ENCODE measurements at regions not wholly inside any gene's neighbourhood (a gene's known extent, or its start where the extent isn't known, plus 50 kb on each side); places are given as distances from the start of the nearest gene placed in this dataset.

DNA sequence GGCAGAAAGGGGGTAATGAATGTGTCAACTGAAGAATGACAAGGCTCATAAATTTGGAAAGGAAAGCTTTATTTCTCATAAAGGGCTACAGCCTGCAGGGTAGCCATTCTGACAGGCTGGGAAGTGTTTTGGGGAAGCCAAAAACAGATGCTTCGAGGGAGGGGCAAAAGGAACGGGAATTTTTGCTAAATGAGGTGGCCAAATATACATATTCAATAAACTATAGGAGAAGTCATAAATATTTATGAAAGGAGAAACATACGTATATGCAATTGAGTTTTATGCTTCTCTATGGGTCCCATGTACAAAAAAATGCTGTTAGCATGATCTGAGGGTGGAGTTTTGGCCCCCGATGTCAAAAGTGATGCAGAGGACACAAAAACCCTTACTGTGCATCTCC lies 180.7 kb downstream of the FNDC1 start:
- TF ChIP-seq TAF1 (IDR thresholded peaks at IDR 0.05; ENCODE audit: borderline replicate concordance, low read depth, low read length) (no peak), POLR2A (IDR thresholded peaks at IDR 0.05; ENCODE audit: low read depth, low read length) (no peak), POLR2AphosphoS5 (IDR thresholded peaks at IDR 0.05; ENCODE audit: low read depth, low read length) (no peak)
- no peak for DNase-seq (ENCODE audit: insufficient read length)
- FAIRE-seq: no peak

DNA sequence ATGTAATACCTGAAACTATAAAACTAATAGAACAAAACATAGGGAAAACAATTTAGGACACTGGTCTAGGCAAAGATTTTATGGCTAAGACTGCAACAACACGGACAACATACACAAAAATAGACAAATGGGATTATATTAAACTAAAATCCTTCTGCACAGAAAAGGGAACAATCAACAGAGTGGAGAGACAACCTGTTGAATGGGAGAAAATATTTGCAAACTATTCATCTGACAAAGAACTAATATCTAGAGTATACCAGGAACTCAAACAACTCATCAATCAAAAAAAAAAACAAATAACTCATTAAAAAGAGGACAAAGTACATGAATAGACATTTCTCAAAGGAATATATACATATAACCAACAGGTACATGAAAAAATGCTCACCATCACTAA lies 174.5 kb downstream of the FNDC1 start:
- no peak for FAIRE-seq
- no peak for DNase-seq (ENCODE audit: insufficient read length)
- TF ChIP-seq POLR2AphosphoS5 (IDR thresholded peaks at IDR 0.05; ENCODE audit: low read depth, low read length): no peak
- TF ChIP-seq POLR2A (IDR thresholded peaks at IDR 0.05; ENCODE audit: low read depth, low read length): no peak
- no peak for TF ChIP-seq TAF1 (IDR thresholded peaks at IDR 0.05; ENCODE audit: borderline replicate concordance, low read depth, low read length)

DNA sequence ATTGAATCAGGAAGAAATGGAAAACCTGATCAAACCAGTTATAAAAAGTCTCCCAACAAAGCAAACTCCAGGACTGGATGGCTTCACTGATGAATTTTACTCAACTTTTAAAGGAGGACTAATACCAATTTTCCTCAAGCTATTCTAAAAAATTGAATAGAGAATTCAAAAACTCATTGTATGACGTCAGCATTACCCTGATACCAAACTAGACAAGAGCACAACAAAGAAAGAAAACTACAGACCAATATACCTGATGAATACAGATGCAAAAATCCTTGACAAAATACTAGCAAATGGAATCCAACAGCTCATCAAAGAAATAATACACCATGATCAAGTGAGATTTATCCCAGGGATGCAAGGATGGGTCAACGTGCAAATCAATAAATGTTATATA lies 172.9 kb downstream of the FNDC1 start:
- no peak for TF ChIP-seq POLR2AphosphoS5 (IDR thresholded peaks at IDR 0.05; ENCODE audit: low read depth, low read length)
- no peak for TF ChIP-seq POLR2A (IDR thresholded peaks at IDR 0.05; ENCODE audit: low read depth, low read length)
- no peak for TF ChIP-seq TAF1 (IDR thresholded peaks at IDR 0.05; ENCODE audit: borderline replicate concordance, low read depth, low read length)
- FAIRE-seq (no peak), DNase-seq (ENCODE audit: insufficient read length) (no peak)

DNA sequence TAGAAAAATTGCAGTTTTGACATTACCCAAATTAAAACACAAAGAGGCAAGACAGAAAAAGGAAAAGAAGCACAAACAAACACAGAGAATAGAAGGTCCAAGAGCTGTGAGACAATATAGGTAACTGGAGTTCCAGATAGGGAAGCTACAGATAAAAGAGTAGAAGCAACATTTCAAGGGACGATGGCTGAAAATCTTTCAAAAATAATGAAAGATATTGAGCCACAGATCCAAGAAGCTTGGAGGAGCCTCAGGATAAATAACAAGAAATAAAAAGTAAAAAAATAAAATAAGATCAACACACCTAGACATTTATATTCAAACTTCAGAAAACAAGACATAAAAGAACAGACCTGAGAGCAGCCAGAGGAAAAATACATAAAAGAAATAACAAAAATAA lies 164.9 kb downstream of the FNDC1 start:
- DNase-seq (ENCODE audit: insufficient read length): no peak
- TF ChIP-seq POLR2A (IDR thresholded peaks at IDR 0.05; ENCODE audit: low read depth, low read length) (no peak), POLR2AphosphoS5 (IDR thresholded peaks at IDR 0.05; ENCODE audit: low read depth, low read length) (no peak), TAF1 (IDR thresholded peaks at IDR 0.05; ENCODE audit: borderline replicate concordance, low read depth, low read length) (no peak)
- no peak for FAIRE-seq

DNA sequence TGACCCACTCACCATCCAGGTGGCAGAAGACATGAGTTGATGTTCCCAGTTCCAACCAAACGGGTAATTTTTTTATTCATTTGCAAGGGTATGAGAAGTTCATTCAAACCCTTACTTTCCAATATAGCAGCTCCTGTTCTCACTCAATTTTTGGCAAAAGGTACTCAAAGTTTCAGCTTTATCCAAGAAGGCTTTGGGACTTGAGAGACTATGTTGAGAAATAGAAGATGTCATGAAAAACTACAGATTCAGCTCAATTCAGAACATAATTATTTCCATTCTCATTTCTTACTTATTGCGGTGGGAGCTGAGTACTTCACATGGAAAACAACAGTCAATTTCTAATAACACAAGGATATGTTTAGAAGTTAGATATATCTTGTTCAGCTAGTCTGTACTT lies 162.3 kb downstream of the FNDC1 start:
- DNase-seq (ENCODE audit: insufficient read length) (no peak), FAIRE-seq (no peak)
- no peak for TF ChIP-seq POLR2A (IDR thresholded peaks at IDR 0.05; ENCODE audit: low read depth, low read length)
- TF ChIP-seq TAF1 (IDR thresholded peaks at IDR 0.05; ENCODE audit: borderline replicate concordance, low read depth, low read length): no peak
- no peak for TF ChIP-seq POLR2AphosphoS5 (IDR thresholded peaks at IDR 0.05; ENCODE audit: low read depth, low read length)

DNA sequence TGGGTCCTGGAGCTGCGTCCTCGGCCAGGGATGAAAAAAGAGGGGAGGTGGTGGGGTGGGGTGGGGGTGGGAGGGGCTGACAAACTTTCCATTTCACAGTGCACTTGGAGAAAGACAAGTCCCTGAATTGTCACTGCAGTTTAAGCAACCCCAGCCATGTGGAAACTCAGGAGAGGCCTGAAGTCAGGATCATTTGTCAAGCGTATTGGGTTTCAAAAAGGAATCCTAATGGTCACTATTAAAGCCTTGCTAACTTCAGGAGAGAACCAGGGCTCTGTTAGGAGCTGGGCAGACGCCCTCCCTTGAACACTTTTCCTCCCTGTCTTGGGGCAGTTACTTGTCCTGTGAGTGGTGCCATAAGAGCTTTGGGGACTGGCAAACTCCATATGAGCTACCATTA lies 159.9 kb downstream of the FNDC1 start:
- TF ChIP-seq TAF1 (IDR thresholded peaks at IDR 0.05; ENCODE audit: borderline replicate concordance, low read depth, low read length) (no peak), POLR2AphosphoS5 (IDR thresholded peaks at IDR 0.05; ENCODE audit: low read depth, low read length) (no peak), POLR2A (IDR thresholded peaks at IDR 0.05; ENCODE audit: low read depth, low read length) (no peak)
- no peak for DNase-seq (ENCODE audit: insufficient read length)
- no peak for FAIRE-seq

DNA sequence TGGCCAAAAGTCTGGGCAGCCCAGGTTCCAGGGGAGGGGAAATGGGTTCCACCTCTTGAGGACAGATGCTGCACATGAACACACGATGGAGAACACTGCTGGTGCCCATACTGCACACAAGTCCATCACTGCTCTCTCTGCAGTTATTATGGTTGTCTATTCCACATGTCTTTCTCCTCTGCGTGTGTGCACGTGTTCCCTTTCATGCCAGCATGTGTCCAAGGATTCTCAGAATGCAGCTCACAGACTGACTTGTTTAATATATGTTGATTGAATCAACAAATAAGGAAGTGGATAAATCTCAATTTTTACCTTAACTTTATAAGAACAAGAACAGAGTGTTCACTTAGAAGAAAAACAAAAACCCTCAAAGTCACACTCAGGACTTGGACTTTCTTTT lies 158.9 kb downstream of the FNDC1 start:
- DNase-seq (ENCODE audit: insufficient read length) (no peak), FAIRE-seq (no peak)
- TF ChIP-seq POLR2AphosphoS5 (IDR thresholded peaks at IDR 0.05; ENCODE audit: low read depth, low read length) (no peak), POLR2A (IDR thresholded peaks at IDR 0.05; ENCODE audit: low read depth, low read length) (no peak), TAF1 (IDR thresholded peaks at IDR 0.05; ENCODE audit: borderline replicate concordance, low read depth, low read length) (no peak)

DNA sequence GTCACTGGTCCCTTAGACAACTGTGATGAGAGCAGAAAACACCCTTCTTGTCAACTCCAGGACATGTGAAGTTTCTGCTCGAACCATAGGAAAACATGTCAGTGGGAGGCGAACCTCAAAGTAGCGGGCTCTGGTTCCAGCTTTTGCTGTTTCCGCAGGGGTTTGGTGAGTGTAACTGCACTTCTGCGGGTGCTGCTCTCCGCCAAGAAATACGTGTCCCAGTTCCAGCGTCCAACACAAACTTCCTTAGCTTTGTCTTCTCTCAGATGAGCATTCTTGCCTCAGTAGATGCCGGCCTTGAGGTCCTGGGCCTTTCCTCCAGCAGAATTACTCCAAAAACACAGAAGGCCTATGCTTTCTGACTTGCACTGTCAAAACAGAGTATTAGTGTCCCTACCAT lies 156.3 kb downstream of the FNDC1 start:
- no peak for DNase-seq (ENCODE audit: insufficient read length)
- no peak for FAIRE-seq
- TF ChIP-seq POLR2A (IDR thresholded peaks at IDR 0.05; ENCODE audit: low read depth, low read length): no peak
- no peak for TF ChIP-seq POLR2AphosphoS5 (IDR thresholded peaks at IDR 0.05; ENCODE audit: low read depth, low read length)
- no peak for TF ChIP-seq TAF1 (IDR thresholded peaks at IDR 0.05; ENCODE audit: borderline replicate concordance, low read depth, low read length)

DNA sequence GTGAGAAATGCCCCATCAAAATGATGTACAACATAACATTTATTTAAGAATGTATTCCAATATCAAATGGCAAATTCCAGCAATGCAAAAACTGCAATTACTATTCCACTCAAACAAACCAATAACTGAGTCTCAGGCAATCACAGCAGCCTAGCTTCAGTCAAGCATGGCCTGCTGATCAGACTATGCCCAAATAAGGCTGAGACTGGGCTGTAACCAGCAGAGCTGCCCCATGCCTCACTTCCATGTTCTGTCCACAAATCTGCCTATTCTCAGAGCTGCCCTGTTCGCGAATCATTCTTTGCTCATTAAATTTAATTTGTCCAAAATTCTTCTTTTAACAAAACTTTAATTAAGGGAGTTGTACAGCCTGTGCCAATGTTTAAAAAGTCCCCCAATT lies 155.4 kb downstream of the FNDC1 start:
- TF ChIP-seq POLR2A (IDR thresholded peaks at IDR 0.05; ENCODE audit: low read depth, low read length) (no peak), POLR2AphosphoS5 (IDR thresholded peaks at IDR 0.05; ENCODE audit: low read depth, low read length) (no peak), TAF1 (IDR thresholded peaks at IDR 0.05; ENCODE audit: borderline replicate concordance, low read depth, low read length) (no peak)
- FAIRE-seq (no peak), DNase-seq (ENCODE audit: insufficient read length) (no peak)
